ENCODE measurements at regions not wholly inside any gene's neighbourhood (a gene's known extent, or its start where the extent isn't known, plus 50 kb on each side); places are given as distances from the start of the nearest gene placed in this dataset.

- no peak for TF ChIP-seq CTCF (conservative IDR thresholded peaks at IDR 0.05 in 1 of 2, IDR thresholded peaks at IDR 0.05 in 1 of 2; ENCODE audit: low read depth in 1 of 2, low read length in 2 of 2)
- no peak for TF ChIP-seq EZH2 (IDR thresholded peaks at IDR 0.05; ENCODE audit: low read length, missing control alignments)
Observed at GRCh38 chr2:226213717-226214116, 585.9 kb downstream of the IRS1 start.
